Cardiac fibroblast (primary cell): ENCODE measurements at regions not wholly inside any gene's neighbourhood (a gene's known extent, or its start where the extent isn't known, plus 50 kb on each side); places are given as distances from the start of the nearest gene placed in this dataset.
"Not testable (repeated sequence)": the region's sequence is repeated elsewhere in the genome, so short reads cannot be mapped to it uniquely, and the experiment has no call there.

Source experiments
- DNase-seq, 2 donors: peaks; one replicate each; pipeline versions ENCODE4 v3.0.0 to v3.0.0-alpha.2; 2010; ENCODE audit warnings: low read depth in 2 of 2
- H3K4me3 ChIP-seq, 2 donors: replicated peaks in 1 of 2; 1 replicate in 1 of 2; 2 replicates in 1 of 2; pipeline ENCODE4 v1.5.1; 2011; ENCODE audit warnings: low read depth in 2 of 2, low read length in 2 of 2, mild to moderate bottlenecking in 2 of 2, moderate library complexity in 1 of 2
- CTCF ChIP-seq: IDR thresholded peaks from one replicate; pipeline ENCODE4 v1.5.1; 2011; ENCODE audit warnings: low read depth, mild to moderate bottlenecking, low read length, inconsistent platforms

- no peak overlapping the region for H3K4me3 ChIP-seq
- DNase-seq = no peak
- no peak for TF ChIP-seq CTCF
Observed at GRCh38 chr6:119436583-119436982, 87.0 kb upstream of the MAN1A1 start.

- H3K4me3 ChIP-seq = no peak overlapping the region
- no peak for DNase-seq
- TF ChIP-seq CTCF = no peak
Observed at GRCh38 chr6:119431799-119432198, 82.2 kb upstream of the MAN1A1 start.

- TF ChIP-seq CTCF = no peak
- no peak for DNase-seq
- H3K4me3 ChIP-seq = no peak overlapping the region
Observed at GRCh38 chr6:119430805-119431204, 81.2 kb upstream of the MAN1A1 start.

GRCh38 chr6:119428633-119429032 lies 79.1 kb upstream of the MAN1A1 start:
- no peak overlapping the region for H3K4me3 ChIP-seq
- TF ChIP-seq CTCF = no peak
- peak in 1 of 2 donors; percentile 4 for DNase-seq

- DNase-seq = peak in 1 of 2 donors; percentile 9
- H3K4me3 ChIP-seq = no peak overlapping the region
- no peak for TF ChIP-seq CTCF
Observed at GRCh38 chr6:119426619-119427018, 77.1 kb upstream of the MAN1A1 start.

GRCh38 chr6:119423996-119424395 lies 74.4 kb upstream of the MAN1A1 start:
- H3K4me3 ChIP-seq = no peak overlapping the region
- TF ChIP-seq CTCF = no peak
- DNase-seq = no peak

GRCh38 chr6:119418084-119418483 lies 68.5 kb upstream of the MAN1A1 start:
- not testable (repeated sequence) for DNase-seq

More at GRCh38 chr6:119418084-119418483, 68.5 kb upstream of the MAN1A1 start:
- not testable (repeated sequence) for H3K4me3 ChIP-seq
